Mesothelial cell of epicardium (in vitro differentiated cells): ENCODE measurements at regions not wholly inside any gene's neighbourhood (a gene's known extent, or its start where the extent isn't known, plus 50 kb on each side); places are given as distances from the start of the nearest gene placed in this dataset.

Experiments used
- DNase-seq, 2 experiments: peaks; one replicate each; pipeline ENCODE4 v3.0.0; 2021; ENCODE audit warnings: low spot score in 2 of 2; ENCODE audit not compliant: unreplicated experiment in 2 of 2
- H3K27ac Mint-ChIP-seq: 2 replicates; pipeline ENCODE4 v1.8.0; 2021; ENCODE audit warnings: mixed read lengths
- H3K27me3 Mint-ChIP-seq: 2 replicates; pipeline ENCODE4 v1.8.0; 2021; ENCODE audit warnings: low read depth, mixed read lengths
- H3K36me3 Mint-ChIP-seq: 2 replicates; pipeline ENCODE4 v1.8.0; 2021; ENCODE audit warnings: mixed read lengths
- H3K4me1 Mint-ChIP-seq: 2 replicates; pipeline ENCODE4 v1.8.0; 2021; ENCODE audit warnings: mixed read lengths
- H3K4me3 Mint-ChIP-seq: 2 replicates; pipeline ENCODE4 v1.8.0; 2021; ENCODE audit warnings: mild to moderate bottlenecking, moderate library complexity, mixed read lengths
- H3K9me3 Mint-ChIP-seq: 2 replicates; pipeline ENCODE4 v1.8.0; 2021; ENCODE audit warnings: mixed read lengths
- TF ChIP-seq, protein P1 (sequence below): fragments of 200-600 bp; sonication (generic); IDR thresholded peaks from one replicate; pipeline ENCODE4 v1.5.0; 2021; ENCODE audit warnings: antibody characterized with exemption; ENCODE audit not compliant: unreplicated experiment

- Mint-ChIP-seq H3K27ac (no peak overlapping the region), H3K27me3 (no peaks in the 10 kb centered on the region), H3K36me3 (no peaks in the 10 kb centered on the region), H3K4me3 (no peak overlapping the region), H3K9me3 (peaks cover under 1% of the 10 kb centered on the region), H3K4me1 (no peaks in the 10 kb centered on the region)
- TF ChIP-seq, protein P1, sequence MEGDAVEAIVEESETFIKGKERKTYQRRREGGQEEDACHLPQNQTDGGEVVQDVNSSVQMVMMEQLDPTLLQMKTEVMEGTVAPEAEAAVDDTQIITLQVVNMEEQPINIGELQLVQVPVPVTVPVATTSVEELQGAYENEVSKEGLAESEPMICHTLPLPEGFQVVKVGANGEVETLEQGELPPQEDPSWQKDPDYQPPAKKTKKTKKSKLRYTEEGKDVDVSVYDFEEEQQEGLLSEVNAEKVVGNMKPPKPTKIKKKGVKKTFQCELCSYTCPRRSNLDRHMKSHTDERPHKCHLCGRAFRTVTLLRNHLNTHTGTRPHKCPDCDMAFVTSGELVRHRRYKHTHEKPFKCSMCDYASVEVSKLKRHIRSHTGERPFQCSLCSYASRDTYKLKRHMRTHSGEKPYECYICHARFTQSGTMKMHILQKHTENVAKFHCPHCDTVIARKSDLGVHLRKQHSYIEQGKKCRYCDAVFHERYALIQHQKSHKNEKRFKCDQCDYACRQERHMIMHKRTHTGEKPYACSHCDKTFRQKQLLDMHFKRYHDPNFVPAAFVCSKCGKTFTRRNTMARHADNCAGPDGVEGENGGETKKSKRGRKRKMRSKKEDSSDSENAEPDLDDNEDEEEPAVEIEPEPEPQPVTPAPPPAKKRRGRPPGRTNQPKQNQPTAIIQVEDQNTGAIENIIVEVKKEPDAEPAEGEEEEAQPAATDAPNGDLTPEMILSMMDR, result no peak
- DNase-seq, result no peak
Measured at GRCh38 chr16:72373201-72373600, 201.2 kb upstream of the PMFBP1 start.

DNA sequence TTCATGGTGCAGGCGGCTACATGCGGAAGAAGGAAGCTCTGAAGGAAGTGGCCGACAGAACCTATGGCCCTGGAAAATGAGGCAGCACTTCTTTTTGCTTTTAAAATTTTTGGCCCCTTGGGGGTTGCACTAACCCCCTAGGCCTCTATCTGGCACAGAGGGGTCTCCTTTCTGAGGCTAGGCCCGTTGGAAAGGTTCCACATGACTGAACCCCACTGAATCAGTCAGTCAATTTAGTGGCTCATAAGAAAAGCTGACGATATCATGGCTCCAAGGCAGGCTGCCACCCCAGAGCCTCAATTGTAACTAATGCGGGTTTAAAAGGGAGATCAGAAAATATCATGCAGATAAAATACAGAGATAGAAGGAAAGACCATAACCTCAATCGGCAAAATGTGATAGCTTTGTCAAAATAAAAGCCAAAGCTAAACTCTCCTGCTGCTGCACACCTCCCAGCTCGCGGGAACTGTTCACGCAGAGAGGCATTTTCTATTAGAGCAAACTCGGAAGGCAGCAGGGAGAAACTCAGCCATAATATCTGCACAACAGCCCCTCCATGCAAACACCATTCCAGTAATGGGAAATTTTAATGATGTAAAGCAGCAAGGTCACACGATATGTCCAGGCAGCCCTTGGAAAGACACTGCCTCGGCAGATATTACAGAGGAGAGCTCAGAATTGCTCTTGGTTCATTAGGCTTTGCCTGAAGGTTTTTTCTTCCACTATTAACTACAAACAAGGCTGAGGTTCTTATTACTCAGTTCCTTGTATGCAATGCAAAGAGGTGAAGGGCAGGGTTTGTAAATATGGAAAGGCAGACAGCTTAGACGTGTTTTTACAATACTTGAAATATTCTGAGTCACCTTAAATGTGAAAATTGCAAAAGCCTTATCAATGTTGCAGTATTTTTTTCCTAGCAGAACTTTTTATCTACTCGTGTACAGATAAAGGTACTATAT, 200.4 kb upstream of the PMFBP1 start:
- TF ChIP-seq, protein P1, result no peak
- peaks cover 3% of the 10 kb centered on the region for H3K36me3 Mint-ChIP-seq
- no peaks in the 10 kb centered on the region for H3K4me1 Mint-ChIP-seq
- H3K27ac Mint-ChIP-seq, result peak overlapping the region; percentile 59
- H3K27me3 Mint-ChIP-seq, result no peaks in the 10 kb centered on the region
- H3K4me3 Mint-ChIP-seq, result no peak overlapping the region
- DNase-seq, result no peak
- H3K9me3 Mint-ChIP-seq, result peaks cover 9% of the 10 kb centered on the region

- no peaks in the 10 kb centered on the region for H3K4me1 Mint-ChIP-seq
- peaks cover 5% of the 10 kb centered on the region for H3K36me3 Mint-ChIP-seq
- DNase-seq, result no peak
- no peak overlapping the region for H3K4me3 Mint-ChIP-seq
- peaks cover 12% of the 10 kb centered on the region for H3K9me3 Mint-ChIP-seq
- TF ChIP-seq, protein P1, result no peak
- no peaks in the 10 kb centered on the region for H3K27me3 Mint-ChIP-seq
- H3K27ac Mint-ChIP-seq, result peak overlapping the region; percentile 59
Measured at GRCh38 chr16:72371307-72372086, 199.5 kb upstream of the PMFBP1 start.

DNA sequence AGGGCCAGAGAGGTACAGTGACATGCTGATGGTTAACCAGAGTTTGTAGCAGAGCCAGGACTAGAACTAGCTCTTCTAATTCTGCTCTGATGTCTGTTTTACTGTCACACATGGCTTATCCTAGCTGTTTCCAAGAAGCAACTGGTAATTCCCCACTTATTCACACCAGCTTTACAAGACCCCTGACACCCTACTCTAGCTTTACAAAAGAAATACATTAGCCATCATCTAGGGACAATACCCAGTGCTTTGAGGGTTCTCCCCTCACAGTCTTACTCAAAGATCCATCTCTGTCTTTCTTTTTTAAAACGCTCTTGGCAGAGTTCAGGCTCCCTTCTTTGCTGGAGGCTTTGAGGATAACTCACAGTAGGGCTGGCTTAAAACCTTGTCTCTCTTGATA, 197.3 kb upstream of the PMFBP1 start:
- no peak for DNase-seq
- Mint-ChIP-seq H3K27me3 (no peaks in the 10 kb centered on the region), H3K4me3 (no peak overlapping the region), H3K9me3 (peaks cover 27% of the 10 kb centered on the region), H3K27ac (no peak overlapping the region), H3K36me3 (peaks cover 9% of the 10 kb centered on the region), H3K4me1 (no peaks in the 10 kb centered on the region)
- TF ChIP-seq, protein P1, result no peak

DNA sequence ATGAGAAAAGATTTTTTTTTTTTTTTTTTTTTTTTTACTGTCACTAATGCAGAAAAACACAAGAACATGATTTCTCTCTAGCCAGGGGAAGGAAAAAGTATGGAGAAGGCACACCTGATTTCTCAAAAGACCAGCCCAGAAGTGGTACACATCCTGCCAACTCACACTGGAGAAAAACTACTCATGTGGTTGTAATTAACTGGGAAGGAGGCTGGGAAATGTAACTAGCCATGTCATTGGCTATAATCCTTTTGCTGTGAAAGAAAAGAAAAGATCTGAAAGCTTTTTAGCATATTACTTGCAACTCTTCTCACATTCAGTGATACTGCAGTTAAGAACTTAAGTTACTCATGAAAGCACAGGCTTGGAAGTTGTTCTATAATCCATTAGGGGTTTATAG, 195.9 kb upstream of the PMFBP1 start:
- no peaks in the 10 kb centered on the region for H3K4me1 Mint-ChIP-seq
- H3K27ac Mint-ChIP-seq, result no peak overlapping the region
- no peak for DNase-seq
- H3K36me3 Mint-ChIP-seq, result peaks cover 9% of the 10 kb centered on the region
- no peaks in the 10 kb centered on the region for H3K27me3 Mint-ChIP-seq
- H3K9me3 Mint-ChIP-seq, result peaks cover 28% of the 10 kb centered on the region
- no peak overlapping the region for H3K4me3 Mint-ChIP-seq
- TF ChIP-seq, protein P1, result no peak
